Right forelimb (tissue), 1 donor: ENCODE measurements at regions not wholly inside any gene's neighbourhood (a gene's known extent, or its start where the extent isn't known, plus 50 kb on each side); places are given as distances from the start of the nearest gene placed in this dataset.

Experiments
- DNase-seq: peaks from one replicate; pipeline ENCODE4 v3.0.0-alpha.2; 2018

DNA sequence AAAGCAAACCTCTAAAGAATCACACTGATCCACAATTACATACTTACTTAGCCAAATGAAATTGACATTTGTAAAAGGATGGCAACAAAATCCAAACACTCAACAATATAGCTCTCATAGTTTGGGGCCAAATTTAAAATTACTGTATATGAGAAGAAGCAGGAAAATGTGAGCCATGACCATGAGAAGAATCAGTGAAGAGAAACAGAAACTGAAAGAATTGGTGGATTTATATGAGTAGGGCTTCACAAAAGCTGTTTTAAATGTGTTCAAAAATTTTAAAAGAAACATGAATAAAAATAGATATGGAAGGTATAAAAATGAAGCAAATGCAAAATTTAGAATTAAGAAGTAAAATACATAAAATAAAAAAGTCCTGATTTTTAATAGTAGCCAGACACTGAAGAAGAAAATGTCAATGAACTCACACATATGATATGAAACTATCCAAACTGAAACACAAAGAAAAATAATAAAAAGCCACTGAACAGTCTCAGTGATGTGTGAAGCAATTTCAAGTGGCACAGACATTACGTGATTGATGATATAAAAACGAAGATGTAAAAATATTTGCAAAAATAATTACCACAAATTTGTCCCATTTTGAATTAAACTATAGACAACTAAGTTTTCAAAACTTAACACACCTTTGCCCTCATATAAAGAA, 87.9 kb upstream of the MDGA2 start:
- no peak for DNase-seq

GRCh38 chr14:47746986-47747385, 71.6 kb upstream of the MDGA2 start:
- no peak for DNase-seq

- DNase-seq: no peak
These were observed 68.8 kb upstream of the MDGA2 start for GRCh38 chr14:47744155-47744554.

- DNase-seq: no peak
These were observed 64.1 kb upstream of the MDGA2 start for GRCh38 chr14:47739541-47739940.

- no peak for DNase-seq
These were observed 54.9 kb upstream of the MDGA2 start for GRCh38 chr14:47730296-47730695.
